Lower leg skin (tissue), 4 donors: ENCODE measurements at regions not wholly inside any gene's neighbourhood (a gene's known extent, or its start where the extent isn't known, plus 50 kb on each side); places are given as distances from the start of the nearest gene placed in this dataset.

Experiments used
- DNase-seq, 2 donors: peaks; one replicate each; pipeline ENCODE4 v3.0.0-alpha.2; 2019; ENCODE audit warnings: low spot score in 2 of 2
- H3K4me3 ChIP-seq: fragments of 200-600 bp; sonication (generic); 2 replicates; pipeline ENCODE4 v1.5.1; 2017; ENCODE audit warnings: mild to moderate bottlenecking, low read depth; ENCODE audit not compliant: poor library complexity, severe bottlenecking
- POLR2A ChIP-seq, 2 donors: fragments of 450-650 bp; IDR thresholded peaks; one replicate each; pipeline ENCODE4 v1.6.1; 2016 to 2017; ENCODE audit warnings: antibody characterized with exemption in 2 of 2, mild to moderate bottlenecking in 1 of 2, moderate library complexity in 1 of 2
- WGBS, 2 donors: methylation state at CpG; one replicate each; pipeline ENCODE4 v1.1.5; 2018; 5-methylcytosine and 5-hydroxymethylcytosine counted together
- intact Hi-C: fragments of 100-400 bp; cut with DNase I; formaldehyde crosslinking; loops from one replicate; pipeline ENCODE4 v1.15.0; 2023; ENCODE audit warnings: low total_unique reads
- TF ChIP-seq, protein P1 (sequence below), 3 donors: fragments of 450-650 bp; IDR thresholded peaks; one replicate each; pipeline ENCODE4 v1.5.1; 2016; ENCODE audit warnings: antibody characterized with exemption in 3 of 3, mild to moderate bottlenecking in 3 of 3, moderate library complexity in 2 of 3

DNA sequence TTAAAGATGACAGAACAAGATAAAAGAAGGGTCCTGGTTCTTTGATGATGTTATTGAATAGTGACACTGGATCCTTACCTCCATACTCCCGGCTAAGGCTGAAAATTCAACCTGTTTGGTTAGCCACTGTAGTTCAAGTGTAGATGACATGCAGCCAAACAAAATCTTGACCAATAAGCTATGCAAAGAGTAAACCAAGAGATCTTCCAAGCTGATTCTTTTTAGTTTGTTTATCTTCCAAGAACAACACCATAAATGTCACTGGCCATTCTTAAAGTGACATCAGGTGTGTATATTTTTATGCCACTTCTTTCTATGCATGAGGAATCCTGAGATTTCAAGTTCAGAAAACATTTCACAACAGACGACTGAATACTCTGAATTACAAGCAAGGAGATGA lies 141.5 kb upstream of the FST start:
- intact Hi-C loops, result no loop called here
- no peak overlapping the region for H3K4me3 ChIP-seq
- 79 to 86% methylated on average over 2 of the region's 2 CpGs for WGBS, 2 donors
- DNase-seq, result no peak
- no peak for TF ChIP-seq POLR2A (IDR thresholded peaks at IDR 0.05)
- TF ChIP-seq, protein P1, sequence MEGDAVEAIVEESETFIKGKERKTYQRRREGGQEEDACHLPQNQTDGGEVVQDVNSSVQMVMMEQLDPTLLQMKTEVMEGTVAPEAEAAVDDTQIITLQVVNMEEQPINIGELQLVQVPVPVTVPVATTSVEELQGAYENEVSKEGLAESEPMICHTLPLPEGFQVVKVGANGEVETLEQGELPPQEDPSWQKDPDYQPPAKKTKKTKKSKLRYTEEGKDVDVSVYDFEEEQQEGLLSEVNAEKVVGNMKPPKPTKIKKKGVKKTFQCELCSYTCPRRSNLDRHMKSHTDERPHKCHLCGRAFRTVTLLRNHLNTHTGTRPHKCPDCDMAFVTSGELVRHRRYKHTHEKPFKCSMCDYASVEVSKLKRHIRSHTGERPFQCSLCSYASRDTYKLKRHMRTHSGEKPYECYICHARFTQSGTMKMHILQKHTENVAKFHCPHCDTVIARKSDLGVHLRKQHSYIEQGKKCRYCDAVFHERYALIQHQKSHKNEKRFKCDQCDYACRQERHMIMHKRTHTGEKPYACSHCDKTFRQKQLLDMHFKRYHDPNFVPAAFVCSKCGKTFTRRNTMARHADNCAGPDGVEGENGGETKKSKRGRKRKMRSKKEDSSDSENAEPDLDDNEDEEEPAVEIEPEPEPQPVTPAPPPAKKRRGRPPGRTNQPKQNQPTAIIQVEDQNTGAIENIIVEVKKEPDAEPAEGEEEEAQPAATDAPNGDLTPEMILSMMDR (IDR thresholded peaks at IDR 0.05), result no peak

DNA sequence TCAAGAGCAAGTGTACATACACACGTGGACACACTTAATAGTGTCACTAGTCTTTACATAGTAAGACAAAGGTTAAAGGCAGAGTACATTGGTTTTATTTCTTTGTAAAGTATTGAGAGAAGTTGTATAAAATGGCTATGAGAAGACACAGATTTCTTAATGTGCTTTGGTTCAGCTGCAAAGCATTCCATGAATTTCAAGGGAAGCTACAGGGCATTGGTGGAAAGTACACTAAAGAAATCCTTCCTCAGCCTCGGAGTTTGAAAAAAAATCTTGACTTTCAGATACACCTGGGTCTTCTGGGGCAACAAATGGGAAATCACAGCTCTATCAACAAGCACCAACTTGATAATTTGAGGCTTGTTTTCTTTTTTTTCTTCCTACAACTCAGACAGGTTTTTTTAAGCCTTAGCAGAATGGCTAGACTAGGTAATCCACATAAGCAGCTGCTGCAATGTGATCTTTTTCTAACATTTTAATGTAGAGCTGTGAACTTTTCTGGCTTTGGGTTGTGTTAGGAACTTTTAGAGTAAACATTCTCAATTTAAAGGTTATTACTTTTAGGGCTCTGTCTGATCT lies 140.4 kb upstream of the FST start:
- 50 to 55% methylated on average over 2 of the region's 2 CpGs for WGBS, 2 donors
- no peak for DNase-seq
- intact Hi-C loops, result no loop called here
- H3K4me3 ChIP-seq, result no peak overlapping the region
- TF ChIP-seq, protein P1 (IDR thresholded peaks at IDR 0.05), result no peak
- no peak for TF ChIP-seq POLR2A (IDR thresholded peaks at IDR 0.05)

DNA sequence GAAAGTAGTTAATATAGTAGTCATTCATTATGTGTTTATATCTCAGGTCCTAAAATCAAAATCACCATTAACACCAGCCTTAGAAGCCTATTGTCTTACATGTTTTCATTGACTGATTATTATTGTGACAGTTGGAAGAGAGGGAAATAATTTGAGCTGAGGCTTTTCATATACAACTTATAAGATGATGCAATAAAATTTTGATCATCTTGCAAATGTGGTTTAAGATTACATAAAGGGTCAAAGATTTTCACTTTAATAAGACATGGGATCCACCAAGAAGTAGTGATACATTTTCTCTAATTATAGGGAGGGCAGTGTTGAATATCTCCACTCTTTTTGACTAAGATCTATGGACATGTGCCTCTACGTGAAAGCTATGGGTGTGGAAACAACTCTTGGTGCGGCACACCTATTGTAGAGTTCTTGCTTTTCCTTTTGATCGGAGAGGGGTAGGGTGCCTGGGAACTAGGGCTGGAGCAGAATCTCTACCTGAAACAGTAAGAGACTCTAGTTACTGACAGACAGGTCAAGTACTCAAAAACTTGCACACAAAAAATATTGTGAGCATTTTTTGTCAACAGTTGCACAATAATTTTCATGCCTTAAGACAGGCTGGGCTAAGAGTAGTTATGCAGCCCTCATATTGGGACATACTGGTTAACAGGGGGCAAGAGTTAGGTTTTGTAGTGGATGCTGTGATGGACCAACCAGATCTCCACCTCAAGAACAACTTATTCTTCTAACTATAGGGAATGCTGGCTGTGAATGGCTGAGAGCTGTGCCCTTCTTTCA lies 139.3 kb upstream of the FST start:
- TF ChIP-seq, protein P1 (IDR thresholded peaks at IDR 0.05), result no peak
- TF ChIP-seq POLR2A (IDR thresholded peaks at IDR 0.05), result no peak
- WGBS, 2 donors, result 90 to 91% methylated on average over 3 of the region's 3 CpGs
- DNase-seq, result no peak

DNA sequence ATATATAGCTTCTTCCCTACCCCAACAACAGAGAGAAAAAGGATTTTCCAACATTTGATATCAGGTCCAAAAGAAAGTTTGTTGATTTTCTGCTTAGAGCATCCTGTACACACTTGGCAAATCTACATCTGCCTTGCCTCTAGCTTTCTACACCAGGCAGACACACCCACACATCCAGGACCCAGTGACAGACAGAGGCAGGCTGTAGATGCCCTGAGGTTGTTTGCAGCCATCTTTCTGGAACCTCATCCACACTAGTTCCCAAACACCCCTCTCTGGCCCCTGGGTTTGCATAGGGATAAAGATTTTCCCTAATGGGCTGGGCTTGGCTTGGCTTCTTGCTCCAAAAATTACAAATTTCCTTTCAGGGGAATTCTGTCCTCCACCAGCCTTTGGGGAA lies 138.2 kb upstream of the FST start:
- H3K4me3 ChIP-seq, result no peak overlapping the region
- intact Hi-C loops, result no loop called here
- DNase-seq, result no peak
- TF ChIP-seq POLR2A (IDR thresholded peaks at IDR 0.05), result no peak
- TF ChIP-seq, protein P1 (IDR thresholded peaks at IDR 0.05), result no peak

More for the DNA sequence above, 139.3 kb upstream of the FST start:
- no peak overlapping the region for H3K4me3 ChIP-seq
- intact Hi-C loops, result no loop called here

DNA sequence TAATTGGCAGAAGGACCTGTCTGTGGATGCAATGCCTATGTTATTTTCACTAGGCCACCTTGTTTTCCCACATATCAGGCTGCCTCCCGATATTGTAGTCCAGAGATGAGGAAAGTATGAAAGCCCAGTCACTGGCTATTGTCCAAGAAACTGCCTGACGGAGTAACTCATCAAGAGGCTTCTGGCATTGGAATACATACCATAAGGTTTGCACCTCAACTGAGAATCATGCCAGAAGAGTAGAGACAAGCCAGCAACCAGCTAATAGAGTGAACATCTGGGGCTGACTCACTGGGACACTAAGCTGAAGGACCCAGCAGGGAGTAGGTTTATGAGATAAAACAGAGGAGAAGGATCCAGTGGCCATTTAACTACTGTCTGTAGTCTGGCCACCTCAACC lies 137.2 kb upstream of the FST start:
- intact Hi-C loops, result no loop called here
- TF ChIP-seq POLR2A (IDR thresholded peaks at IDR 0.05), result no peak
- TF ChIP-seq, protein P1 (IDR thresholded peaks at IDR 0.05), result no peak
- no peak for DNase-seq
- WGBS, 2 donors, result 25 to 35% methylated on average over 2 of the region's 2 CpGs
- no peak overlapping the region for H3K4me3 ChIP-seq
